ENCODE measurements at regions not wholly inside any gene's neighbourhood (a gene's known extent, or its start where the extent isn't known, plus 50 kb on each side); places are given as distances from the start of the nearest gene placed in this dataset.

GRCh38 chr13:108030769-108031168, 184.6 kb downstream of the LIG4 start:
- POLR2A ChIA-PET: no interaction called here

GRCh38 chr13:108026680-108027410, 188.5 kb downstream of the LIG4 start:
- TF ChIP-seq, protein P1, sequence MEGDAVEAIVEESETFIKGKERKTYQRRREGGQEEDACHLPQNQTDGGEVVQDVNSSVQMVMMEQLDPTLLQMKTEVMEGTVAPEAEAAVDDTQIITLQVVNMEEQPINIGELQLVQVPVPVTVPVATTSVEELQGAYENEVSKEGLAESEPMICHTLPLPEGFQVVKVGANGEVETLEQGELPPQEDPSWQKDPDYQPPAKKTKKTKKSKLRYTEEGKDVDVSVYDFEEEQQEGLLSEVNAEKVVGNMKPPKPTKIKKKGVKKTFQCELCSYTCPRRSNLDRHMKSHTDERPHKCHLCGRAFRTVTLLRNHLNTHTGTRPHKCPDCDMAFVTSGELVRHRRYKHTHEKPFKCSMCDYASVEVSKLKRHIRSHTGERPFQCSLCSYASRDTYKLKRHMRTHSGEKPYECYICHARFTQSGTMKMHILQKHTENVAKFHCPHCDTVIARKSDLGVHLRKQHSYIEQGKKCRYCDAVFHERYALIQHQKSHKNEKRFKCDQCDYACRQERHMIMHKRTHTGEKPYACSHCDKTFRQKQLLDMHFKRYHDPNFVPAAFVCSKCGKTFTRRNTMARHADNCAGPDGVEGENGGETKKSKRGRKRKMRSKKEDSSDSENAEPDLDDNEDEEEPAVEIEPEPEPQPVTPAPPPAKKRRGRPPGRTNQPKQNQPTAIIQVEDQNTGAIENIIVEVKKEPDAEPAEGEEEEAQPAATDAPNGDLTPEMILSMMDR (IDR thresholded peaks at IDR 0.05; ENCODE audit: extremely low read depth in 1 of 2, insufficient read depth in 1 of 2, low read depth in 1 of 2, low read length in 2 of 2): no peak
- no peak for TF ChIP-seq MYC (IDR thresholded peaks at IDR 0.05; ENCODE audit: low read depth, low read length)
- no peak for TF ChIP-seq MAX (IDR thresholded peaks at IDR 0.05; ENCODE audit: insufficient read depth, insufficient read length)
- no peak for TF ChIP-seq EZH2 (IDR thresholded peaks at IDR 0.05; ENCODE audit: borderline replicate concordance, low read depth, low read length, severe bottlenecking)
- no peak for TF ChIP-seq GATA2 (IDR thresholded peaks at IDR 0.05; ENCODE audit: insufficient read depth, insufficient read length, low read depth, low read length)
- TF ChIP-seq POLR2A (IDR thresholded peaks at IDR 0.05; ENCODE audit: low read depth, low read length): no peak
- TF ChIP-seq FOS (IDR thresholded peaks at IDR 0.05; ENCODE audit: borderline replicate concordance, insufficient read depth, low read length): no peak
- intact Hi-C loops (cut with micrococcal nuclease): no loop called here
- no peak for FAIRE-seq
- ChIA-PET POLR2A (no interaction called here), CTCF (no interaction called here)
- no peaks in the 10 kb centered on the region for H3K79me2 ChIP-seq (ENCODE audit: control insufficient read depth, insufficient read depth, low read length)
- H3K4me3 ChIP-seq (replicated peaks in 1 of 3; ENCODE audit: insufficient read depth in 1 of 3, low read depth in 1 of 3, low read length in 3 of 3): no peak overlapping the region
- BruUV-seq (replicated peaks): no TSS peak
- H3K36me3 ChIP-seq (ENCODE audit: control insufficient read depth in 2 of 2, extremely low read depth in 1 of 2, insufficient read depth in 2 of 2, low read length in 2 of 2): no peaks in the 10 kb centered on the region
- dilution Hi-C loops (cut with MboI; ENCODE audit: extremely low pct_ligation_motif_present, low sequenced_read_pairs): no loop called here
- H4K20me1 ChIP-seq (replicated peaks; ENCODE audit: control insufficient read depth, extremely low read depth, insufficient read depth, low read length): no peaks in the 10 kb centered on the region
- no peaks in the 10 kb centered on the region for H3K9me1 ChIP-seq (replicated peaks; ENCODE audit: control insufficient read depth, extremely low read depth, insufficient read depth, low read length)
- no peak overlapping the region for H3K27ac ChIP-seq (ENCODE audit: insufficient read depth, low read depth, low read length)
- no peak overlapping the region for H2AFZ ChIP-seq (ENCODE audit: low read depth, low read length)
- no peak overlapping the region for H3K4me2 ChIP-seq (ENCODE audit: insufficient read depth, low read length)
- no peaks in the 10 kb centered on the region for H3K4me1 ChIP-seq (ENCODE audit: control insufficient read depth, extremely low read depth, insufficient read depth, low read length)
- no peaks in the 10 kb centered on the region for H3K9me3 ChIP-seq (replicated peaks; ENCODE audit: control insufficient read depth, insufficient read depth, low read length)
- H3K27me3 ChIP-seq (ENCODE audit: control insufficient read depth in 2 of 2, insufficient read depth in 2 of 2, low read length in 2 of 2): no peaks in the 10 kb centered on the region
- no peak overlapping the region for H3K9ac ChIP-seq (replicated peaks; ENCODE audit: extremely low read depth, insufficient read depth, low read length)
- no peak for DNase-seq (ENCODE audit: low read depth, low spot score)

More at GRCh38 chr13:108030769-108031168, 184.6 kb downstream of the LIG4 start:
- no peak overlapping the region for H2AFZ ChIP-seq (ENCODE audit: low read depth, low read length)
- no peak for TF ChIP-seq MYC (IDR thresholded peaks at IDR 0.05; ENCODE audit: low read depth, low read length)
- no peak for TF ChIP-seq MAX (IDR thresholded peaks at IDR 0.05; ENCODE audit: insufficient read depth, insufficient read length)
- TF ChIP-seq POLR2AphosphoS5 (IDR thresholded peaks at IDR 0.05; ENCODE audit: insufficient read depth, low read depth, low read length): no peak
- TF ChIP-seq JUN (IDR thresholded peaks at IDR 0.05; ENCODE audit: borderline replicate concordance, insufficient read depth, insufficient read length, low read depth): no peak
- no peak for TF ChIP-seq POLR2A (IDR thresholded peaks at IDR 0.05; ENCODE audit: low read depth, low read length)
- no peaks in the 10 kb centered on the region for H3K9me3 ChIP-seq (replicated peaks; ENCODE audit: control insufficient read depth, insufficient read depth, low read length)
- H3K79me2 ChIP-seq (ENCODE audit: control insufficient read depth, insufficient read depth, low read length): no peaks in the 10 kb centered on the region
- no peaks in the 10 kb centered on the region for H3K9me1 ChIP-seq (replicated peaks; ENCODE audit: control insufficient read depth, extremely low read depth, insufficient read depth, low read length)
- FAIRE-seq (no peak), DNase-seq (ENCODE audit: low read depth, low spot score) (no peak)
- H4K20me1 ChIP-seq (replicated peaks; ENCODE audit: control insufficient read depth, extremely low read depth, insufficient read depth, low read length): no peaks in the 10 kb centered on the region
- BruUV-seq (replicated peaks): no TSS peak
- H3K4me3 ChIP-seq (replicated peaks in 1 of 3; ENCODE audit: insufficient read depth in 1 of 3, low read depth in 1 of 3, low read length in 3 of 3): no peak overlapping the region
- intact Hi-C loops (cut with micrococcal nuclease): no loop called here
- no peak overlapping the region for H3K9ac ChIP-seq (replicated peaks; ENCODE audit: extremely low read depth, insufficient read depth, low read length)
- H3K27ac ChIP-seq (ENCODE audit: insufficient read depth, low read depth, low read length): no peak overlapping the region
- no peak overlapping the region for H3K4me2 ChIP-seq (ENCODE audit: insufficient read depth, low read length)
- CTCF ChIA-PET: no interaction called here
- H3K36me3 ChIP-seq (ENCODE audit: control insufficient read depth in 2 of 2, extremely low read depth in 1 of 2, insufficient read depth in 2 of 2, low read length in 2 of 2): no peaks in the 10 kb centered on the region
- no peaks in the 10 kb centered on the region for H3K27me3 ChIP-seq (ENCODE audit: control insufficient read depth in 2 of 2, insufficient read depth in 2 of 2, low read length in 2 of 2)
- H3K4me1 ChIP-seq (ENCODE audit: control insufficient read depth, extremely low read depth, insufficient read depth, low read length): no peaks in the 10 kb centered on the region
- dilution Hi-C loops (cut with MboI; ENCODE audit: extremely low pct_ligation_motif_present, low sequenced_read_pairs): no loop called here
